Left kidney (tissue), 1 donor: ENCODE measurements at regions not wholly inside any gene's neighbourhood (a gene's known extent, or its start where the extent isn't known, plus 50 kb on each side); places are given as distances from the start of the nearest gene placed in this dataset.
A peak's percentile ranks its signal among the peaks of the same experiment; 100 is the strongest.

Experiments used
- DNase-seq: peaks from one replicate; pipeline ENCODE4 v3.0.0-alpha.2; 2013

DNA sequence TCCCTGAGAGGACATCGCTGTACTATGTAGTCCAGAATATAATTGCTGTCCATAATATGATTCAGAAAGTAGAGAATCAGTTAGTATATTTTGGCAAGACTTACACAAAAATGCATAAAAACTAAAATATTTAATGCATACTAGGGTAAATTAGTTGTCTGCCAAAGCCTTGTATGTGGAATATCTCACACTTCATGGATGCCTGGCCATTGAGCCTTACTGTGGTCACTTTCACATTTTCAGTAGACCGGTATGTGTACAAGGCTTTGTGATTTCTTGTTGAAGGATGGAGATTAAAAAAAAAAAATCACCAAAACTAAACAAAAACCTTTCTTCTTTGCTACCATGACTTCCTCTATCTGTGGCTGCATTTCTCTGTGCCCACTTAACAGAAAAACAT lies 197.3 kb upstream of the DDHD1 start:
- DNase-seq: no peak

DNA sequence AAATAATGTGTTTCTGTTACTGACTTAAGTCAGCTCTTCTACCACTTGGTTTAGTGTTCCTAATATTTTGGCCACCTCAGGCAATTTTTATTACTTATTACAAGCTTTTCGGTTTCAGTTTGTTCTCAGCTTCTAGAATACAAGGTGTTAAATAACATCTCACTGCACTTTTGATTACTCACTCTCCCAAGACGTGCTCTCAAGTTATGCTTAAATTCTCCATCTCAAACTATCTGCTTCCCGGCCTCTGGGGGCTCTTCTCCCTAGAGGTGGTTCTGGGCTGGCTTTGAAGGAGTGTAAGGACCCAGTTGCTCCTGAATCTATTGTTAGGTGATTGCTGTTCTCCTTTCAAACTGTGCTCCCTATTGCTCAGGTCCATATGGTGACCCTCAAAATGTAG lies 193.9 kb upstream of the DDHD1 start:
- DNase-seq: no peak

DNA sequence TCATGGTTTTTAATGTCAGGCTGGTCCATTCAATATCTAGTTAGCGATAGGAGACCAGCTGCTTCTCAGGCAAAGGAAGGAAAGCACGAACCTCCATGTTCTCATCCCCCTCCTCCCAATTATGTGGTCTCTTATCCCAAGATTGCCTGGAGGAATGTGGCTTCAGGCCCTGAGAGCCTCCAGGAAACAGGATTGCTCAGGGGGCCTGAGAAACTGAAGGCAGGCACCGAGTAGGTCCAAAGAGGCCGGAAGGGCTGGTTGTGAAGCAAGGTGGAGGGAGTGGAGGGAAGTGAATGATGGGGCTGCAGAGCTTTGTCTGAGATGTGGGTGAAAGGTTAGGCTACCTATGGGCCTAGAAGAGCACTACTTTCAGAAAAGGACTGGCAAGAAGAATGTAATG lies 188.2 kb upstream of the DDHD1 start:
- DNase-seq: no peak

DNA sequence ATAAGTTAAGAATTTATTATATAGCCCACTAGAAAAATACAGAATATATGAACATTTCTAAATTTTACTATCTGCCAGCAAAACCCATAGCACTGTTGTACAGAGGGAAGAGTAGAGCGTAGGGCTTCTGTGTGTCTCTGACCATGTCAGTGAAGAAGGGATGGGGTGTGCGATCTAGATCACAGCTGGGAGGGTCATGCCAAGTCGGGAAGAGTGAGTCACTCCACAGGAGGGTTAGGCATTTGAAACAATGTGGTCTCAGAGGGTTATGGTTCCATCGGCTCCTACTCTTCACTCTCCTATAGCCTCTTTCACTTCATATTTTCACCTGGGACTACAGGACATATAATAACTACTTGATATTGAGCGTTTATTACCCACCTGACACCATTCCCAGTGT lies 185.1 kb upstream of the DDHD1 start:
- DNase-seq: no peak

DNA sequence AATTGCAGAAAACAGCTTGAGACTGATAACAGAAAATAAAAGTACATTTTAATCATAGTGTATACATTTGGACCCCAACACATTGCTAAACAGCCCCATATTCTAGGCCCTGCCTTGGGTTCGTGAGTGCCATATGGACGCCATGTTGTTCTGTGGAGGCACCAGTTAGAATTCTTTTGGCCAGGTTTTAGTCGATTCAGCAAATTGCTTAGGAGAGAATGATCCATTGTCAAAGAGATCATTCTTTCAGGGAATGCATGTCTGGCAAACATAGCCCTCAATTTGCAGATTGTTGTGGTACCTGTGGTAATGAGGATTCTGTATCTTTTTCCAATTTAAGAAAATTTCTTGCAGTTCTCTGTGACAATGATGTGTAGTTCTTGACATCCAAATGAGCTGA lies 183.6 kb upstream of the DDHD1 start:
- no peak for DNase-seq

DNA sequence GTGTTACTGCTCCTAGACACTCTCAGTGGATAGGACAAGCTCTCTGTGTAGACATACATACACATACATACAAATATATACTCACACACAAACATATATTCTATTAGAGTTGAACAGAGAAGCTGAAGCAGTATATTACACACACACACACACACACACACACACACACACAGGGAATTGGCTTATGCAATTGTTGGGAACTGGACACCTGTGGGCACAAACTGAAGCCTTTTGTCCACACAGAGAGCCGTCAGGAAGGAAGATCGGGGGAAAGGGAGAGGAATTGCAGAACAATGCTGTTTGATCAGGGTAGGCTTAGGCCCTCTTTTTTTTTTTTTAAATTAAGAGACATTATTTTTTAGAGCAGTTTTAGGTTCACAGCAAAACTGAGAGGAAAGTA lies 180.7 kb upstream of the DDHD1 start:
- DNase-seq: no peak

- no peak for DNase-seq
Observed at GRCh38 chr14:53331921-53332320, 178.8 kb upstream of the DDHD1 start.

DNA sequence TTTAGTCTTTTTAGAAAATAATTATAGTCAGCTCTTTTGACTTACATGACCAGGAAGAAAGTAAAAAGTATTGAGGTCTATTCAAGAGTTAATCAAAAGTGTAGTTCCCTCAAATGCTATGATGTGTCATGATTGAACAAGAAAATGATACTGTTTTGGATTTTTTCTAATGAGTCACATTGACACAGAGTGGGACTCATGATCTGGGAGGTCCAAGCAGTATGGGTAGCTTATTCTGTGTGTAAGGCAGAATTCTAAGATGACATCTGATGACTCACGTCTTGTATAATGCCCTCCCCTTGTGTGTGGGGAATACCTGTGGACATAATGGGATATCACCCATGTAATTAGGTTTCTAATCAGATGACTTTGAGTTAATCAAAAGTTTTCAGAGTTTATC lies 178.1 kb upstream of the DDHD1 start:
- DNase-seq: no peak

GRCh38 chr14:53330441-53330840 lies 177.3 kb upstream of the DDHD1 start:
- DNase-seq: no peak

- DNase-seq: no peak
Observed at GRCh38 chr14:53328841-53329240, 175.7 kb upstream of the DDHD1 start.

DNA sequence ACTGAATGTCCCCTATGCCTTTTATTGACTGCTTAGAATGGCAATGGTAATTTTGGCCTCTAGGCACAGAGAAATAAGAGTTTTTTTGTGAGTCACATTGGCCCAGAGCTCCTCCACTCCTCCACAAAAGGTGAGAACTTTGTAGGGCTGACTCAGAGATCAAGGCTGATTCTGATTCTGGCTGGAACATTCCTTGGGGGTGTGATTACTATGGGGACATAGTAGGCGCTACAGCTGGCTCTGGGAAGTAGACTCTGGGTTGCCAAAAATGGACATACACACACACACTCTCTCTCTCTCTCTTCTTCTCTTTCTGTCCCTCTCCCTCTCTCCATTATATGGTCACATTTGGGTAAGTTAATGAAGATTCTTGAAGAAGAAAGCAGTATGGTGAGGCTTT lies 174.6 kb upstream of the DDHD1 start:
- no peak for DNase-seq

GRCh38 chr14:53325176-53325806 lies 172.2 kb upstream of the DDHD1 start:
- peak; percentile 19 for DNase-seq

DNA sequence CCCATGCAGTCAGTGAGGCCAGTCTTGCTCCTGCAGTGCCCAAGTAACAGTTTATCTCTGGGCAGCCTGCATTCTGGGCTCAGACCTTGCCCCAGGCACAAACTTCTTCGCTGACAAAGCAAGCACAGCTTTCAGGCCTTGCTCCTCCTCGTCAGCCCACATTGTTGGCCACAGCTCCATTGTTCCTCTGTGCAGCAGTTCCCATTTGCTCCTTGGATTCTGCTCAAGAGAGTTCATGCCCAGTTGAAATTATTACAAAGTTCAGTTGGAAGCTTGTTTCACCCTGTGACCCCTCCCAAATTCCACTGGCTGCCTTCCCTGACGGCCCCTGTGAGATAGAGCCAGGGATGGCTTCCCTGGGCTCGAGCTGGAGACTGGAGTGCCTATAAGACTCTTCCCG lies 163.4 kb upstream of the DDHD1 start:
- DNase-seq: no peak

GRCh38 chr14:53310412-53310811 lies 157.3 kb upstream of the DDHD1 start:
- no peak for DNase-seq

- peak; percentile 45 for DNase-seq
Observed at GRCh38 chr14:53306911-53307310, 153.8 kb upstream of the DDHD1 start.

GRCh38 chr14:53306267-53306721 lies 153.2 kb upstream of the DDHD1 start:
- DNase-seq: peak; percentile 86

GRCh38 chr14:53304726-53305381 lies 151.7 kb upstream of the DDHD1 start:
- DNase-seq: no peak

GRCh38 chr14:53295985-53296582 lies 143.0 kb upstream of the DDHD1 start:
- DNase-seq: no peak

- DNase-seq: no peak
Observed at GRCh38 chr14:53295372-53295771, 142.2 kb upstream of the DDHD1 start.

DNA sequence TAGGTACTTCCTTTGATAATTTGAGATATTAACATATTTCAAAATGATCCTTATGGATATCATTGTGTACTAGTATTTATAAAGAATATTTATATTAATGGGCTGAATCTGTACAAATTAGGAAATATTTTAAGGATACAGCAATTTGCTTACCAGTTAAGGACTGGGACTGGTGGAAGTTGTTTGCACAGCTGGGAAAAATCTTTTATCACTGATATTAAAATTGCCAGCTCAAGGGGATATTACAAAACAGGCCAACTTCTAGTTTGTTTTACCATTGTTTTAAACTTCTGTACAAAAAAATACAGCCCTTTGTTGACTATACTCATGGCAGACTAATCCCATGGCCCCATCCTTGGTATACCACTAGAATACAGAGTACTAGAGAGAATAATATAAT lies 133.2 kb upstream of the DDHD1 start:
- no peak for DNase-seq

GRCh38 chr14:53285821-53286220 lies 132.7 kb upstream of the DDHD1 start:
- DNase-seq: no peak

GRCh38 chr14:53285064-53285463 lies 131.9 kb upstream of the DDHD1 start:
- no peak for DNase-seq

DNA sequence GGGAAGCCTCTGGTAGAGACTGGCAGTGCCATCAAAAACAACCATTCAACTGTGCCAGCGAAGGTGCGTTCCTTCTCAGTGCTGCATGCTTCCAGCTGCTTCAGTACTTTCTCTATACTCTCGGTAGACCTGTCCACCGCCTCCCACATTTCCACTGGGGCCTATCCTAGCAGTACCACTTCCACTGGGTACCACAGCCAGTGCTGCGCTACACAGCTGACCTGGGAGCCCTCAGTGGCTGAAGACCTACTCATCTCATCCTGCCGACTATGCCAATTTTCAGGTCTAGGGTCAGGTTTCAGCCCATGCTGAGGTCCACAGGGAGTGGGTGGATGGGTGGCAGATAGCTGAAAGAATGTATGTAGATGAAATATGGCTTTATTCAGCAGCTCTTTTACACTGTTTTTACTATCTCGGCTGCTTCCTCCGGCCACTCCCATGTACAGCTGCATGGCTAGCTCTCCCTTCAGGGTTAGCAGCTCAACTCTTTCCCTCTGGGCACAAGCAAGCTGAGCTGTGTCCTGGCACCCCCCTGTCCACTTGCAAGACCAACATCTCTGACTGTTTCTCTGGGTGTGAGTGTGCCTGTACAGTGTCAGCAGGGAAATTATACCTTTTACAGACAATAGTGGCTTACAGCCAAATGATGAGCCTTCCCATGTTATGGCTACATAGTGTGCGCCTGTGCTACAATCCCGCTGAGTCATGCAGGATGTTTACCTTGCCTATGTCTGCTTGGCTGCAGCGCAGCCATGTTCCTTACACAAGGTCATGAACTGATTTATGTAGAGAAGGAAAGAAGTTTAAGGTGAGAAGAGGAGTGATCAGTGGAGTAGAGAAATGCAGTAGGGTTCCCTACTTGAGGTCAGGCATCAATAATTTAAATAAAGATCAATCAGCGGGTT lies 125.7 kb upstream of the DDHD1 start:
- DNase-seq: no peak
